Colonic mucosa (tissue), 4 donors: ENCODE measurements at regions not wholly inside any gene's neighbourhood (a gene's known extent, or its start where the extent isn't known, plus 50 kb on each side); places are given as distances from the start of the nearest gene placed in this dataset.

ENCODE experiments used
- DNase-seq: peaks from one replicate; pipeline ENCODE4 v3.0.0-alpha.2; 2020
- H3K27ac ChIP-seq: fragments of 200-600 bp; one replicate; pipeline ENCODE4 v1.8.0; 2021
- H3K27me3 ChIP-seq: fragments of 200-600 bp; one replicate; pipeline ENCODE4 v1.8.0; 2021
- H3K36me3 ChIP-seq: fragments of 200-600 bp; one replicate; pipeline ENCODE4 v1.8.0; 2021
- H3K4me1 ChIP-seq: fragments of 200-600 bp; one replicate; pipeline ENCODE4 v1.8.0; 2021; ENCODE audit warnings: mild to moderate bottlenecking
- H3K4me3 ChIP-seq: fragments of 200-600 bp; one replicate; pipeline ENCODE4 v1.8.0; 2021
- H3K9ac ChIP-seq, 2 donors: one replicate each; pipeline ENCODE4 v1.7.0; 2013; ENCODE audit warnings: control low read depth in 2 of 2, low read depth in 2 of 2, low read length in 2 of 2
- H3K9me3 ChIP-seq: fragments of 200-600 bp; one replicate; pipeline ENCODE4 v1.8.0; 2021
- CTCF ChIP-seq: fragments of 200-600 bp; IDR thresholded peaks from one replicate; pipeline ENCODE4 v1.8.0; 2022; ENCODE audit warnings: antibody characterized with exemption, mild to moderate bottlenecking
- intact Hi-C: fragments of 100-400 bp; cut with DNase I; formaldehyde crosslinking; loops from one replicate; pipeline ENCODE4 v1.14.1; 2022
- donor health status: healthy.
- donor health status: DM: no; HTN: no; CAD: no.
- donor health status: DM: no; HTN: no; CAD: no.

DNA sequence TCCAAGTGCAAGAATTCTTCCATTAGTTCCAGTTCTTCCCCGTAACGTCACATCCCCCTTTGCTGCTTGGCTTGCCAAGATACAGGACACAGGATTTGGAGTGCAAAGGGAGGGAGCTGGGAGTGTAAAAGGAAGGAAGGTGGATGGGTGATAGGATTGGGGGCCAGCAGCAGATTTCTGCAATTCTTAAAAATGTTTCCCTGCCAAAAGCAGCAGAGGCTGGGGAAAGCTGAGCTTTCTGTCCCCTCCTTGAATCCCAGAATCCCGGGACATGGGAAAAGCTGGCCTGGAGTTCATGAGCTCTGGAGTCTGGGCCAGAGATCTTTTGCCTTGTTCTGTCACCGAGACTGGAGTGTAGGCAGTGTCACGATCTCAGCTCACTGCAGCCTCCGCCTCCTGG is 60.0 kb upstream of the EPB41L1 start:
- Histone ChIP-seq H3K36me3 (no peaks in the 10 kb centered on the region), H3K4me3 (no peak overlapping the region), H3K27ac (peak overlapping the region; percentile 86), H3K27me3 (no peaks in the 10 kb centered on the region), H3K9me3 (no peaks in the 10 kb centered on the region), H3K9ac (peak overlapping the region; percentile 44 to 86), H3K4me1 (peaks cover 25% of the 10 kb centered on the region)
- DNase-seq: peak; percentile 64
- no peak for TF ChIP-seq CTCF
- intact Hi-C loops: no loop called here

DNA sequence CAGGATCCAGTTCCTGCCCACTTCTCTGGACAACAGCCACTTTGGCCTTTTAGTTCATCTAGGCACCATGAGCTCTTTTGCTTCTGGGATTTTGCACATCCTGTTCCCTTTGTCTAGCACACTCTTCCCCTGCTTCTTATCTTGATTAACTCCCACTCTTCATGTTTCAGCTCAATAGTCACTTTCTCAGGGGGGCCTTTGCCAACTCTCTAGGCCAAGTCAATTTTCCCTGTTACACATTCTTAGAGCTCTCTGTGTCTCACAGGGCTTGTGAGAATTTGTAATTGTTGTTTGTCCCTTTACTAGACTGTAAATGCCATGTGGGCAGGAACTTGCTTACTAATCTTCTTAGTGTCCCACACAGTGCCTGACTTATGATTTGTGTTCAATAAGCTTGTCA is 58.1 kb upstream of the EPB41L1 start:
- no peak for TF ChIP-seq CTCF
- no peak overlapping the region for H3K4me3 ChIP-seq
- intact Hi-C loops: no loop called here
- H3K36me3 ChIP-seq: no peaks in the 10 kb centered on the region
- peak overlapping the region; percentile 86 for H3K27ac ChIP-seq
- H3K27me3 ChIP-seq: no peaks in the 10 kb centered on the region
- peaks cover 25% of the 10 kb centered on the region for H3K4me1 ChIP-seq
- H3K9me3 ChIP-seq: no peaks in the 10 kb centered on the region
- peak overlapping the region in 1 of 2 donors; percentile 69 for H3K9ac ChIP-seq
- DNase-seq: no peak

DNA sequence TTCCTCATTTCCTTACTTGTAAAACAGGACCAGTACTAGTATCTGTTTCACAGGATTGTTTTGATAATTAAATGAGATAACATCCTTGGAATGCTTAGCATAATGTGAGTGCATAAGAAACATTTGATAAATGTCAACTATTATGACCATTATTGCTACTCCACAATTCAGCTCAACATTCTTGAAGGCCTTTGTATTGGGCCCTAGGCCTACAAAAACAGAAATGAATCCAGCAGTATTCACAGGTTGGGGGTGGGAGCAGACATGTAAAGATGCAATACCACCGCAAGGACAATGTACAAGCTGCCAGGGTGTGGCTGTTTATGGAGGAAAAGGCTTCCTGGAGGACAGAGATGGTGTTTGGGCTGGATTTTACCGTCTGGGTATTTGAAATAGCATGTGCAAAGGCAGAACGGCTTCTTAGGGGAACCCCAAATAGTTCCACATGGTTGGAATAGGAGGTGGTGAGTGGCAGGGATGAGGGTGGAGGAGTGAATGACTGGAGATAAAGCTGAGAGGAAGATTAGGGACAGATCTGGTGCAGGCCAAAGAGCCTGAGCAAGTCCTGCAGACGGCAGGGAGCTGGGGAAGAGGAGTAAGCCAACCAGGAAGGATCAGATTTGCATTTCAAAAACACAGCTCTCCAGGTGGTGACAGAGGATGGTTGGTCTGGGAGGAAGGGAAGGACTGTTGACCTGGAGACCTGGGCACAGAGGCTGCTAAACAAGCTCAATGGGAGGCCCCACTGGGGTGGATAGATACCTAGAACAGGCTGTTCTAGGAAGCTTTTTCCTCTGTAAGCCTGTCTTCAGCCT is 57.0 kb upstream of the EPB41L1 start:
- DNase-seq: peak; percentile 78
- Histone ChIP-seq H3K9ac (peak overlapping the region in 1 of 2 donors; percentile 69), H3K4me3 (no peak overlapping the region), H3K36me3 (no peaks in the 10 kb centered on the region), H3K4me1 (peaks cover 21% of the 10 kb centered on the region), H3K9me3 (no peaks in the 10 kb centered on the region), H3K27ac (peak overlapping the region; percentile 86), H3K27me3 (no peaks in the 10 kb centered on the region)
- intact Hi-C loops: no loop called here
- no peak for TF ChIP-seq CTCF

DNA sequence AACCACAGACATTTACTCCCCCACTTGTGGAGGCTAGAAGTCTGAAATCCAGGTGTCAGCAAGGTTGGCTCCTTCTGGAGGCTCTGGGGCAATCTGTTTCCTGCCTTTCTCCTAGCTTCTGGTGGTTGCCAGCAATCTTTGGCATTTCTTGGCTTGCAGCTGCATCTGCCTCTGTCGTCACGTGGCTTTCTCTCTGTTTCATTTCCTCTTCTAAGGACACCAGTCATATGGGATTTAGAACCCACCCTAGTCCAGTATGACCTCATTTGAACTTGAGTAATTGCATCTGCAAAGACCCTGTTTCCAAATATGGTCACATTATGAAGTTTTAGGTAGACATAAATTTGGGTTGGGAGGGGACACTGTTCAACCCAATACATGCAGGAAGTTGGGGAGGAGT is 56.2 kb upstream of the EPB41L1 start:
- Histone ChIP-seq H3K9ac (peak overlapping the region in 1 of 2 donors; percentile 69), H3K27me3 (no peaks in the 10 kb centered on the region), H3K4me3 (no peak overlapping the region), H3K27ac (peak overlapping the region; percentile 86), H3K36me3 (no peaks in the 10 kb centered on the region), H3K4me1 (peaks cover 21% of the 10 kb centered on the region), H3K9me3 (no peaks in the 10 kb centered on the region)
- TF ChIP-seq CTCF: no peak
- DNase-seq: peak; percentile 76
- intact Hi-C loops: no loop called here

DNA sequence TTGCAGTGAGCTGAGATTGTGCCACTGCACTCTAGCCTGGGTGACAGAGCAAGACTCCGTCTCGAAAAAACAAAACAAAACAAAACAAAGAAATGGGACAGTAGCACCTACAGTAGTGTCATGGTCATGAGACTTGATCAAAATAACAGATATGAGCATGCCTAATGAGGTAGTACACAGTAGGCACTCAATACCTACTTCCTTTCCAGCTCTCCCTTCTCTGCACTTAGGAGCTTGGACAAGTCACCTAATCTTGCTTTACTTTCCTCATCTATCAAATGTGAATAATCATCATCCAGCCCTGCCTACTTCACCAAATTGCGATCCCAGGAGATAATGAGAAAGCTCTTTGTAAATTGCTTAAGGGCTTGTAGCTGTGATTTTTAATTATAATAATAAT is 55.4 kb upstream of the EPB41L1 start:
- TF ChIP-seq CTCF: no peak
- no peak overlapping the region for H3K9ac ChIP-seq
- peaks cover 21% of the 10 kb centered on the region for H3K4me1 ChIP-seq
- intact Hi-C loops: no loop called here
- H3K27ac ChIP-seq: no peak overlapping the region
- no peaks in the 10 kb centered on the region for H3K27me3 ChIP-seq
- H3K9me3 ChIP-seq: no peaks in the 10 kb centered on the region
- no peak overlapping the region for H3K4me3 ChIP-seq
- H3K36me3 ChIP-seq: no peaks in the 10 kb centered on the region
- DNase-seq: no peak
